ENCODE measurements at regions not wholly inside any gene's neighbourhood (a gene's known extent, or its start where the extent isn't known, plus 50 kb on each side); places are given as distances from the start of the nearest gene placed in this dataset.

GRCh38 chr12:108000111-108000510, 129.0 kb upstream of the WSCD2 start:
- TF ChIP-seq, protein P1, sequence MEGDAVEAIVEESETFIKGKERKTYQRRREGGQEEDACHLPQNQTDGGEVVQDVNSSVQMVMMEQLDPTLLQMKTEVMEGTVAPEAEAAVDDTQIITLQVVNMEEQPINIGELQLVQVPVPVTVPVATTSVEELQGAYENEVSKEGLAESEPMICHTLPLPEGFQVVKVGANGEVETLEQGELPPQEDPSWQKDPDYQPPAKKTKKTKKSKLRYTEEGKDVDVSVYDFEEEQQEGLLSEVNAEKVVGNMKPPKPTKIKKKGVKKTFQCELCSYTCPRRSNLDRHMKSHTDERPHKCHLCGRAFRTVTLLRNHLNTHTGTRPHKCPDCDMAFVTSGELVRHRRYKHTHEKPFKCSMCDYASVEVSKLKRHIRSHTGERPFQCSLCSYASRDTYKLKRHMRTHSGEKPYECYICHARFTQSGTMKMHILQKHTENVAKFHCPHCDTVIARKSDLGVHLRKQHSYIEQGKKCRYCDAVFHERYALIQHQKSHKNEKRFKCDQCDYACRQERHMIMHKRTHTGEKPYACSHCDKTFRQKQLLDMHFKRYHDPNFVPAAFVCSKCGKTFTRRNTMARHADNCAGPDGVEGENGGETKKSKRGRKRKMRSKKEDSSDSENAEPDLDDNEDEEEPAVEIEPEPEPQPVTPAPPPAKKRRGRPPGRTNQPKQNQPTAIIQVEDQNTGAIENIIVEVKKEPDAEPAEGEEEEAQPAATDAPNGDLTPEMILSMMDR (IDR thresholded peaks at IDR 0.05; ENCODE audit: low read length) = no peak
- TF ChIP-seq EZH2phosphoT487 (IDR thresholded peaks at IDR 0.05; ENCODE audit: low read length) = no peak
